B cell (primary cell): ENCODE measurements at regions not wholly inside any gene's neighbourhood (a gene's known extent, or its start where the extent isn't known, plus 50 kb on each side); places are given as distances from the start of the nearest gene placed in this dataset.

Experiments
- ATAC-seq: fragments of 200-7000 bp; cut with Tn5 transposase; one replicate; pipeline ENCODE4 v1.10.0; 2021; ENCODE audit warnings: low read depth, mild to moderate bottlenecking, moderate number of reproducible peaks, moderate library complexity
- CTCF ChIA-PET: fragments of 350-600 bp; sonication (Branson Sonifier 250); formaldehyde crosslinking; loops from one replicate; lab custom pipeline; 2021; ENCODE audit warnings: antibody characterized with exemption, inconsistent platforms; lab: Charles Lee
- POLR2A ChIA-PET: fragments of 350-600 bp; sonication (Branson Sonifier 250); formaldehyde crosslinking; loops from one replicate; lab custom pipeline; 2021; ENCODE audit warnings: antibody characterized with exemption; lab: Charles Lee
- DNase-seq: peaks from one replicate; pipeline ENCODE4 v3.0.0; 2013
- H2AFZ ChIP-seq: 2 replicates; pipeline ENCODE4 v1.6.1; 2012; ENCODE audit warnings: mild to moderate bottlenecking, low read depth, low read length; ENCODE audit not compliant: insufficient read depth, poor library complexity, severe bottlenecking
- H3K27ac ChIP-seq, 2 donors: 1 replicate in 1 of 2; 2 replicates in 1 of 2; pipeline ENCODE4 v1.5.1; 2012 to 2013; ENCODE audit warnings: low read length in 2 of 2, mild to moderate bottlenecking in 2 of 2, moderate library complexity in 1 of 2
- H3K27me3 ChIP-seq, 4 experiments: fragments of 200-600 bp in 1 of 4; sonication (generic) in 1 of 4; replicated peaks in 1 of 4; 1 replicate in 2 of 4; 2 replicates in 2 of 4; pipeline versions ENCODE4 v1.6.1 to v1.7.0; 2013 to 2016; ENCODE audit warnings: low read length in 3 of 4, mild to moderate bottlenecking in 2 of 4, mixed read lengths in 1 of 4, moderate library complexity in 1 of 4; ENCODE audit not compliant: insufficient read depth in 4 of 4, control insufficient read depth in 3 of 4; ENCODE audit errors: control extremely low read depth in 1 of 4
- H3K36me3 ChIP-seq, 2 experiments: replicated peaks in 1 of 2; 1 replicate in 1 of 2; 2 replicates in 1 of 2; pipeline versions ENCODE4 v1.6.1 to v1.7.1; 2013; ENCODE audit warnings: low read length in 1 of 2; ENCODE audit not compliant: insufficient read depth in 2 of 2, control insufficient read depth in 1 of 2; ENCODE audit errors: control extremely low read depth in 1 of 2, extremely low read depth in 1 of 2
- H3K4me1 ChIP-seq, 2 donors: fragments of 200-600 bp in 1 of 2; sonication (generic) in 1 of 2; 1 replicate in 1 of 2; 2 replicates in 1 of 2; pipeline versions ENCODE4 v1.5.1 to v1.6.1; 2013 to 2017; ENCODE audit warnings: low read length in 2 of 2; ENCODE audit not compliant: control insufficient read depth in 2 of 2, insufficient read depth in 2 of 2
- H3K4me2 ChIP-seq: replicated peaks from 2 replicates; pipeline ENCODE3; 2012; ENCODE audit warnings: mild to moderate bottlenecking, low read depth, low read length; ENCODE audit not compliant: poor library complexity, severe bottlenecking
- H3K4me3 ChIP-seq, 5 experiments: fragments of 200-600 bp in 1 of 5; sonication (generic) in 1 of 5; 1 replicate in 3 of 5; 2 replicates in 2 of 5; pipeline versions ENCODE4 v1.5.1 to v1.7.0; 2011 to 2016; ENCODE audit warnings: low read length in 4 of 5, mild to moderate bottlenecking in 4 of 5, low read depth in 2 of 5, control low read depth in 1 of 5, moderate library complexity in 1 of 5; ENCODE audit not compliant: insufficient read depth in 1 of 5; ENCODE audit errors: control extremely low read depth in 1 of 5, extremely low read depth in 1 of 5
- H3K79me2 ChIP-seq: fragments of 200-600 bp; sonication (generic); one replicate; pipeline ENCODE4 v1.6.0; 2016; ENCODE audit warnings: low read length; ENCODE audit not compliant: control insufficient read depth, insufficient read depth
- H3K9ac ChIP-seq: fragments of 200-600 bp; sonication (generic); 2 replicates; pipeline ENCODE4 v1.6.1; 2017; ENCODE audit warnings: mild to moderate bottlenecking, low read length, moderate library complexity
- H3K9me3 ChIP-seq, 3 donors: one replicate each; pipeline versions ENCODE4 v1.6.1 to v1.7.1; 2013; ENCODE audit warnings: low read length in 2 of 3; ENCODE audit not compliant: control insufficient read depth in 2 of 3, insufficient read depth in 1 of 3; ENCODE audit errors: control extremely low read depth in 1 of 3
- H4K20me1 ChIP-seq: 2 replicates; pipeline ENCODE4 v1.6.0; 2012; ENCODE audit warnings: mild to moderate bottlenecking, low read length; ENCODE audit not compliant: insufficient read depth, control insufficient read depth, poor library complexity, severe bottlenecking
- H3K27ac Mint-ChIP-seq: one replicate; pipeline ENCODE4 v1.8.0; 2021; ENCODE audit warnings: mixed read lengths
- H3K27me3 Mint-ChIP-seq: one replicate; pipeline ENCODE4 v1.8.0; 2021; ENCODE audit warnings: mixed read lengths
- H3K4me1 Mint-ChIP-seq: one replicate; pipeline ENCODE4 v1.8.0; 2021; ENCODE audit warnings: mixed read lengths
- H3K4me3 Mint-ChIP-seq: one replicate; pipeline ENCODE4 v1.8.0; 2021; ENCODE audit warnings: mixed read lengths
- H3K9me3 Mint-ChIP-seq: one replicate; pipeline ENCODE4 v1.8.0; 2022; ENCODE audit warnings: mixed read lengths; ENCODE audit not compliant: insufficient read depth
- EZH2 ChIP-seq: IDR thresholded peaks from 2 replicates; pipeline ENCODE4 v1.6.1; 2012; ENCODE audit warnings: borderline replicate concordance, low read depth, mild to moderate bottlenecking, moderate library complexity, low read length; ENCODE audit not compliant: insufficient read depth, poor library complexity, severe bottlenecking
- WGBS: methylation state at CpG from one replicate; pipeline ENCODE4 v1.1.5; 2013; ENCODE audit warnings: missing lambda C conversion rate; ENCODE audit not compliant: insufficient coverage; 5-methylcytosine and 5-hydroxymethylcytosine counted together
- intact Hi-C: fragments of 100-400 bp; cut with micrococcal nuclease; formaldehyde crosslinking; loops from one replicate; pipeline ENCODE4 v1.10.0; 2022
- TF ChIP-seq, protein P1 (sequence below): fragments of 200-600 bp; IDR thresholded peaks from one replicate; pipeline ENCODE4 v1.8.0; 2022; ENCODE audit warnings: antibody characterized with exemption, mild to moderate bottlenecking

DNA sequence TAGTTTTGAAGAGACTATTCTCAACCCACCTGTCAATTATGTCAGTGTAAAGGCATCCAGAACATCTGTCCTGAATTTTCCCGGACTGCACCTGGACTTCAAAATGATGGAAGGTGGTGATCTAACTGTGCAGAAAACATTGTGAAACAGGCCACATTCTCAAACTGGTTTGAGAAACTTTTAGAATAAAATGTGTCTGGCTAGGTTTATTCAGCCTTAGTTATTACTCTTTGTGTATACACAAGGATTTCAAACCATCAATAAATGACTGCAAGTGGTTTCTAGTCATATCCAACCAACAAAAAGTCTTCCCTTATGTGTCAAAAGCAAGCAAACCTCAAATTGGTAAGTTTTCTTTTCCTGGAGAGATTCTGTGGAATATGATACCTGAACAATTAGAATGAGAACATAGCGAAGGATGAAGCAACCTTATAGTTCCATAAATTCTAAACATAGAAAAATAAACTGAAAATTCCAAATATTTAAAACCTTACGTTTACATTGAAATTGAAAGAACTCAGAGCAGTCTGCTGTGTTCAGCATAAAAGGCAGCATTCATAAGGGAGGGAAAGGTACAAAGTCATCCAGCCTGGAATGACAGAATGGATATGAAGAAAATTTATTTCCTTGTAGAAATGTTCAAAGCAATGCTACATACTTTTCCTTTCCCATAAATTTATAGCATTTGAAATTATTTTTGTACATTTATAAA, 306.6 kb upstream of the TGFBR2 start:
- H3K79me2 ChIP-seq: no peaks in the 10 kb centered on the region
- intact Hi-C loops: no loop called here
- H3K27me3 Mint-ChIP-seq: no peaks in the 10 kb centered on the region
- ChIA-PET POLR2A (no interaction called here), CTCF (no interaction called here)
- peaks cover 2% of the 10 kb centered on the region for H3K4me1 Mint-ChIP-seq
- H3K27ac Mint-ChIP-seq: no peak overlapping the region
- DNase-seq (no peak), ATAC-seq (no peak)
- H3K9ac ChIP-seq: no peak overlapping the region
- peaks cover 3% of the 10 kb centered on the region for H3K9me3 Mint-ChIP-seq
- TF ChIP-seq, protein P1, sequence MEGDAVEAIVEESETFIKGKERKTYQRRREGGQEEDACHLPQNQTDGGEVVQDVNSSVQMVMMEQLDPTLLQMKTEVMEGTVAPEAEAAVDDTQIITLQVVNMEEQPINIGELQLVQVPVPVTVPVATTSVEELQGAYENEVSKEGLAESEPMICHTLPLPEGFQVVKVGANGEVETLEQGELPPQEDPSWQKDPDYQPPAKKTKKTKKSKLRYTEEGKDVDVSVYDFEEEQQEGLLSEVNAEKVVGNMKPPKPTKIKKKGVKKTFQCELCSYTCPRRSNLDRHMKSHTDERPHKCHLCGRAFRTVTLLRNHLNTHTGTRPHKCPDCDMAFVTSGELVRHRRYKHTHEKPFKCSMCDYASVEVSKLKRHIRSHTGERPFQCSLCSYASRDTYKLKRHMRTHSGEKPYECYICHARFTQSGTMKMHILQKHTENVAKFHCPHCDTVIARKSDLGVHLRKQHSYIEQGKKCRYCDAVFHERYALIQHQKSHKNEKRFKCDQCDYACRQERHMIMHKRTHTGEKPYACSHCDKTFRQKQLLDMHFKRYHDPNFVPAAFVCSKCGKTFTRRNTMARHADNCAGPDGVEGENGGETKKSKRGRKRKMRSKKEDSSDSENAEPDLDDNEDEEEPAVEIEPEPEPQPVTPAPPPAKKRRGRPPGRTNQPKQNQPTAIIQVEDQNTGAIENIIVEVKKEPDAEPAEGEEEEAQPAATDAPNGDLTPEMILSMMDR: no peak
- no peak for TF ChIP-seq EZH2
- H3K27ac ChIP-seq: no peak overlapping the region
- H3K4me3 ChIP-seq: no peak overlapping the region
- H4K20me1 ChIP-seq: no peaks in the 10 kb centered on the region
- H3K4me1 ChIP-seq: no peaks in the 10 kb centered on the region
- no peaks in the 10 kb centered on the region for H3K27me3 ChIP-seq
- no peak overlapping the region for H3K4me2 ChIP-seq
- H3K9me3 ChIP-seq: peaks cover 0 to 3% (median 2%) of the 10 kb centered on the region in 3 donors
- no CpG with 5 or more reads among the region's 3 CpGs for WGBS
- H3K4me3 Mint-ChIP-seq: no peak overlapping the region
- no peaks in the 10 kb centered on the region for H3K36me3 ChIP-seq
- H2AFZ ChIP-seq: no peak overlapping the region

DNA sequence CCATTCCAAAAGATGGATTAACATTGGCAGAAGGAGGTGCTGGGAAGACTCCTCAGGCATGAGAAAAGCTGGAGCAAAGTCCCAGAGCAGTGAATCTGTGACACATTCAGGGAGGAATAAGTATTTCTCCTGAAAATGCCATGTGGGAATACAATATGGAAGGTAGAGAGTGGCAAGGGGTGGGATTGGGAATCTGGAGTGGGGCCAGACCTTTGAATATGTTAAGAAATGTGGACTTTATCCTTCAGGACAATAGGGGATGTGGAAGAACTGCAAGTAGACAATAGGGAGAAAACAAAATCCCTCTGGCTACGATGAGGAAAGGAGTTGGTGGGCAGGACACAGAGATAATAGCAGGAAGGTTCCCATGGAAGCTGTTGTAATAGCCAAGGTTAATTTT, 305.6 kb upstream of the TGFBR2 start:
- H3K4me3 Mint-ChIP-seq: no peak overlapping the region

More for the DNA sequence above, 305.6 kb upstream of the TGFBR2 start:
- Histone ChIP-seq H3K27me3 (no peaks in the 10 kb centered on the region), H3K9me3 (peaks cover 0 to 3% (median 2%) of the 10 kb centered on the region in 3 donors), H3K27ac (no peak overlapping the region), H3K79me2 (no peaks in the 10 kb centered on the region), H3K9ac (no peak overlapping the region), H3K36me3 (no peaks in the 10 kb centered on the region), H4K20me1 (no peaks in the 10 kb centered on the region), H3K4me2 (no peak overlapping the region), H3K4me1 (no peaks in the 10 kb centered on the region), H2AFZ (no peak overlapping the region), H3K4me3 (no peak overlapping the region)
- H3K4me1 Mint-ChIP-seq: peaks cover 2% of the 10 kb centered on the region
- no peak overlapping the region for H3K27ac Mint-ChIP-seq
- intact Hi-C loops: no loop called here
- ChIA-PET CTCF (interaction anchor here (1.0 kb wide), 1 partner anchor 392 kb away, joined by 3 read pairs; no protein-coding TSS in a partner anchor), POLR2A (no interaction called here)
- peaks cover 3% of the 10 kb centered on the region for H3K9me3 Mint-ChIP-seq
- 100% methylated on average over 1 of the region's 1 CpG for WGBS
- H3K27me3 Mint-ChIP-seq: no peaks in the 10 kb centered on the region
- DNase-seq (no peak), ATAC-seq (no peak)
- TF ChIP-seq EZH2: no peak
- TF ChIP-seq, protein P1: no peak
